GM21390 (cell line): ENCODE measurements at regions not wholly inside any gene's neighbourhood (a gene's known extent, or its start where the extent isn't known, plus 50 kb on each side); places are given as distances from the start of the nearest gene placed in this dataset.
"Not testable (repeated sequence)": the region's sequence is repeated elsewhere in the genome, so short reads cannot be mapped to it uniquely, and the experiment has no call there.

Source experiments
- ATAC-seq: cut with Tn5 transposase; IDR thresholded peaks from one replicate; pipeline ENCODE4 v1.9.1; 2021; ENCODE audit not compliant: unreplicated experiment

- no peak for ATAC-seq
These were observed 123.3 kb downstream of the CCER1 start for GRCh38 chr12:90831712-90832111.

- no peak for ATAC-seq
These were observed 125.9 kb downstream of the CCER1 start for GRCh38 chr12:90829044-90829443.

- no peak for ATAC-seq
These were observed 126.4 kb downstream of the CCER1 start for GRCh38 chr12:90828621-90829020.

GRCh38 chr12:90827567-90827966 lies 127.4 kb downstream of the CCER1 start:
- ATAC-seq: no peak

GRCh38 chr12:90826036-90826435 lies 128.9 kb downstream of the CCER1 start:
- no peak for ATAC-seq

- no peak for ATAC-seq
These were observed 131.1 kb downstream of the CCER1 start for GRCh38 chr12:90823859-90824258.

GRCh38 chr12:90819709-90820108 lies 135.3 kb downstream of the CCER1 start:
- ATAC-seq: no peak

GRCh38 chr12:90816353-90817089 lies 138.5 kb downstream of the CCER1 start:
- ATAC-seq: no peak

GRCh38 chr12:90809940-90810339 lies 145.0 kb downstream of the CCER1 start:
- ATAC-seq: no peak

GRCh38 chr12:90808568-90808967 lies 146.4 kb downstream of the CCER1 start:
- ATAC-seq: no peak

- ATAC-seq: no peak
These were observed 152.2 kb downstream of the CCER1 start for GRCh38 chr12:90802727-90803126.

- ATAC-seq: no peak
These were observed 153.2 kb downstream of the CCER1 start for GRCh38 chr12:90801776-90802175.

- no peak for ATAC-seq
These were observed 160.8 kb downstream of the CCER1 start for GRCh38 chr12:90794212-90794611.

GRCh38 chr12:90792718-90793117 lies 162.3 kb downstream of the CCER1 start:
- ATAC-seq: not testable (repeated sequence)

- ATAC-seq: no peak
These were observed 163.5 kb downstream of the CCER1 start for GRCh38 chr12:90791445-90791844.

- no peak for ATAC-seq
These were observed 164.2 kb downstream of the CCER1 start for GRCh38 chr12:90790747-90791146.

- no peak for ATAC-seq
These were observed 181.5 kb downstream of the CCER1 start for GRCh38 chr12:90773491-90773890.

- ATAC-seq: no peak
These were observed 184.1 kb downstream of the CCER1 start for GRCh38 chr12:90770861-90771260.

GRCh38 chr12:90757957-90758356 lies 197.0 kb downstream of the CCER1 start:
- no peak for ATAC-seq

GRCh38 chr12:90745211-90745610 lies 209.8 kb downstream of the CCER1 start:
- no peak for ATAC-seq

GRCh38 chr12:90741611-90742010 lies 213.4 kb downstream of the CCER1 start:
- no peak for ATAC-seq

GRCh38 chr12:90729736-90730135 lies 225.2 kb downstream of the CCER1 start:
- ATAC-seq: no peak

- ATAC-seq: no peak
These were observed 242.3 kb downstream of the CCER1 start for GRCh38 chr12:90712671-90713070.
